DOHH2 (cell line): ENCODE measurements at regions not wholly inside any gene's neighbourhood (a gene's known extent, or its start where the extent isn't known, plus 50 kb on each side); places are given as distances from the start of the nearest gene placed in this dataset.

Experiments
- CTCF ChIP-seq: fragments of 200-600 bp; sonication (generic); IDR thresholded peaks from one replicate; pipeline ENCODE4 v1.5.1; 2014; ENCODE audit warnings: antibody characterized with exemption, mild to moderate bottlenecking, low read depth, low read length; ENCODE audit not compliant: poor library complexity, severe bottlenecking
- EZH2phosphoT487 ChIP-seq: fragments of 200-600 bp; sonication (generic); IDR thresholded peaks from 2 replicates; pipeline ENCODE4 v1.6.1; 2017; ENCODE audit warnings: borderline replicate concordance, mild to moderate bottlenecking, antibody characterized with exemption, low read length, moderate library complexity, mixed read lengths

- TF ChIP-seq CTCF (no peak), EZH2phosphoT487 (no peak)
Measured at GRCh38 chr11:109747839-109748238, 325.8 kb downstream of the C11orf87 start.
